T-helper 9 cell (primary cell): ENCODE measurements at regions not wholly inside any gene's neighbourhood (a gene's known extent, or its start where the extent isn't known, plus 50 kb on each side); places are given as distances from the start of the nearest gene placed in this dataset.

Source experiments
- DNase-seq: peaks from one replicate; pipeline ENCODE4 v3.0.0-alpha.2; 2020

GRCh38 chr12:90390947-90391346 lies 564.0 kb downstream of the CCER1 start:
- DNase-seq = no peak

GRCh38 chr12:90368081-90368480 lies 586.9 kb downstream of the CCER1 start:
- DNase-seq = no peak

GRCh38 chr12:90366286-90366685 lies 588.7 kb downstream of the CCER1 start:
- no peak for DNase-seq

- no peak for DNase-seq
Observed at GRCh38 chr12:90360300-90360699, 594.7 kb downstream of the CCER1 start.

- DNase-seq = no peak
Observed at GRCh38 chr12:90355711-90356355, 599.1 kb downstream of the CCER1 start.

GRCh38 chr12:90343966-90344365 lies 611.0 kb downstream of the CCER1 start:
- no peak for DNase-seq

- no peak for DNase-seq
Observed at GRCh38 chr12:90342081-90342480, 612.9 kb downstream of the CCER1 start.

- DNase-seq = no peak
Observed at GRCh38 chr12:90339837-90340236, 615.1 kb downstream of the CCER1 start.

GRCh38 chr12:90338365-90338764 lies 616.6 kb downstream of the CCER1 start:
- DNase-seq = no peak

GRCh38 chr12:90337018-90337417 lies 618.0 kb downstream of the CCER1 start:
- DNase-seq = no peak

GRCh38 chr12:90335566-90335965 lies 619.4 kb downstream of the CCER1 start:
- DNase-seq = no peak

GRCh38 chr12:90333939-90334338 lies 621.0 kb downstream of the CCER1 start:
- no peak for DNase-seq

GRCh38 chr12:90333424-90333823 lies 621.6 kb downstream of the CCER1 start:
- no peak for DNase-seq

- DNase-seq = no peak
Observed at GRCh38 chr12:90331821-90332220, 623.2 kb downstream of the CCER1 start.

- no peak for DNase-seq
Observed at GRCh38 chr12:90331262-90331661, 622.6 kb upstream of the ATP2B1 start.

GRCh38 chr12:90327793-90328743 lies 619.4 kb upstream of the ATP2B1 start:
- no peak for DNase-seq

- no peak for DNase-seq
Observed at GRCh38 chr12:90323217-90323616, 614.6 kb upstream of the ATP2B1 start.

GRCh38 chr12:90322006-90322405 lies 613.4 kb upstream of the ATP2B1 start:
- no peak for DNase-seq

GRCh38 chr12:90321369-90321768 lies 612.7 kb upstream of the ATP2B1 start:
- no peak for DNase-seq

- DNase-seq = no peak
Observed at GRCh38 chr12:90311561-90311960, 602.9 kb upstream of the ATP2B1 start.

- no peak for DNase-seq
Observed at GRCh38 chr12:90305379-90305778, 596.7 kb upstream of the ATP2B1 start.

- no peak for DNase-seq
Observed at GRCh38 chr12:90304231-90304630, 595.6 kb upstream of the ATP2B1 start.

- no peak for DNase-seq
Observed at GRCh38 chr12:90303771-90304170, 595.1 kb upstream of the ATP2B1 start.

- no peak for DNase-seq
Observed at GRCh38 chr12:90301561-90302133, 593.0 kb upstream of the ATP2B1 start.
